K562 (cell line): ENCODE measurements at regions not wholly inside any gene's neighbourhood (a gene's known extent, or its start where the extent isn't known, plus 50 kb on each side); places are given as distances from the start of the nearest gene placed in this dataset.

Experiments
- ATAC-seq: fragments of 200-7000 bp; cut with Tn5 transposase; 3 replicates; pipeline ENCODE4 v1.9.1; 2020; ENCODE audit warnings: moderate library complexity
- BruUV-seq: library from RNA; stranded (reverse); fragments of 400-500 nt; replicated peaks from 2 replicates; lab custom pipeline; 2021; lab: Mats Ljungman, UMichigan
- CTCF ChIA-PET: fragments of 300-600 bp; formaldehyde crosslinking; extraction: SDS; loops from one replicate; lab custom pipeline; 2021; ENCODE audit warnings: low intra/inter-chr PET ratio; lab: Yijun Ruan, JAX
- POLR2A ChIA-PET: fragments of 300-600, 350-650 bp; sonication (Branson Sonifier 250); formaldehyde crosslinking; extraction: SDS; loops from one replicate; lab custom pipeline; 2021; ENCODE audit warnings: antibody characterized with exemption, inconsistent platforms; lab: Yijun Ruan, JAX
- DNase-seq, 4 experiments: peaks; one replicate each; pipeline versions ENCODE4 v3.0.0 to v3.0.0-alpha.2; 2011 to 2018; ENCODE audit warnings: low spot score in 3 of 4, mixed read lengths in 3 of 4; ENCODE audit errors: extremely low read depth in 1 of 4
- FAIRE-seq: peaks from 2 replicates; lab custom pipeline; 2011; peaks lifted over from hg19 to GRCh38; lab: Jason Lieb, UNC
- H2AFZ ChIP-seq: 2 replicates; pipeline ENCODE4 v1.6.0; 2011; ENCODE audit warnings: low read depth, low read length, control low read depth, inconsistent platforms
- H3K27ac ChIP-seq: fragments of 200-600 bp; 3 replicates; pipeline ENCODE4 v1.8.0; 2011; ENCODE audit warnings: low read depth, mild to moderate bottlenecking, control low read depth, inconsistent platforms, low read length, moderate library complexity, mixed read lengths; ENCODE audit errors: extremely low read depth
- H3K27me3 ChIP-seq, 2 experiments: fragments of 300-600 bp in 1 of 2; 2 replicates in 1 of 2; 3 replicates in 1 of 2; pipeline versions ENCODE4 v1.6.0 to v1.8.0; 2011; ENCODE audit warnings: inconsistent platforms in 2 of 2, low read length in 2 of 2, mild to moderate bottlenecking in 1 of 2, mixed read lengths in 1 of 2, moderate library complexity in 1 of 2; ENCODE audit not compliant: control insufficient read depth in 2 of 2, insufficient read depth in 2 of 2
- H3K36me3 ChIP-seq: fragments of 300-600 bp; 3 replicates; pipeline ENCODE4 v1.8.0; 2011; ENCODE audit warnings: mild to moderate bottlenecking, low read length, inconsistent platforms; ENCODE audit not compliant: control insufficient read depth, insufficient read depth
- H3K4me1 ChIP-seq, 2 experiments: fragments of 200-600 bp in 1 of 2; replicated peaks in 1 of 2; 2 replicates in 1 of 2; 3 replicates in 1 of 2; pipeline versions ENCODE4 v1.5.1 to v1.8.0; 2011; ENCODE audit warnings: inconsistent platforms in 2 of 2, low read length in 2 of 2, mild to moderate bottlenecking in 1 of 2, mixed read lengths in 1 of 2, moderate library complexity in 1 of 2; ENCODE audit not compliant: control insufficient read depth in 2 of 2, insufficient read depth in 2 of 2
- H3K4me2 ChIP-seq: 2 replicates; pipeline ENCODE4 v1.6.1; 2011; ENCODE audit warnings: low read length, control low read depth, inconsistent platforms, mixed read lengths; ENCODE audit not compliant: insufficient read depth
- H3K4me3 ChIP-seq: fragments of 200-600 bp; sonication (generic), shearing (Covaris generic); 2 replicates; pipeline ENCODE4 v1.5.1; 2016; ENCODE audit warnings: control low read depth, inconsistent platforms
- H3K79me2 ChIP-seq: fragments of 200-600 bp; 3 replicates; pipeline ENCODE4 v1.8.0; 2011; ENCODE audit warnings: low read length, inconsistent platforms; ENCODE audit not compliant: control insufficient read depth, insufficient read depth
- H3K9ac ChIP-seq, 2 experiments: 2 replicates each; pipeline versions ENCODE4 v1.6.0 to v1.6.1; 2011; ENCODE audit warnings: low read depth in 2 of 2, low read length in 2 of 2, control low read depth in 1 of 2, inconsistent platforms in 1 of 2, mild to moderate bottlenecking in 1 of 2, mixed read lengths in 1 of 2; ENCODE audit not compliant: insufficient read depth in 1 of 2
- H3K9me1 ChIP-seq: one replicate; pipeline ENCODE4 v1.6.0; 2011; ENCODE audit warnings: inconsistent platforms, mild to moderate bottlenecking, low read length, moderate library complexity; ENCODE audit not compliant: control insufficient read depth, insufficient read depth
- H3K9me3 ChIP-seq: replicated peaks from 2 replicates; pipeline ENCODE4 v1.5.1; 2011; ENCODE audit warnings: low read depth, low read length, inconsistent platforms; ENCODE audit not compliant: control insufficient read depth, insufficient read depth
- H4K20me1 ChIP-seq: replicated peaks from 2 replicates; pipeline ENCODE4 v1.6.1; 2011; ENCODE audit warnings: low read length, inconsistent platforms, mixed read lengths; ENCODE audit not compliant: control insufficient read depth, insufficient read depth
- MEF2D ChIP-seq: conservative IDR thresholded peaks from 2 replicates; pipeline ENCODE4 v1.6.1; 2016; ENCODE audit warnings: low read depth, missing genetic modification characterization, missing compliant biosample characterization
- STAG1 ChIP-seq: sonication (generic); formaldehyde crosslinking; IDR thresholded peaks from 2 replicates; pipeline ENCODE4 v1.5.0; 2020; ENCODE audit warnings: missing genetic modification reagents, borderline replicate concordance
- ZKSCAN1 ChIP-seq: fragments of 150-350 bp; IDR thresholded peaks from 2 replicates; pipeline ENCODE4 v1.6.1; 2016; ENCODE audit warnings: low read depth, low read length
- WGBS: fragments of 100-300 bp; shearing (Covaris generic); methylation state at CpG from one replicate; pipeline ENCODE4 v1.1.6; 2016; ENCODE audit warnings: low coverage, mixed read lengths; ENCODE audit not compliant: insufficient coverage; ENCODE audit errors: missing lambda C conversion rate; 5-methylcytosine and 5-hydroxymethylcytosine counted together
- in situ Hi-C: fragments of 300-500 bp; cut with MboI; formaldehyde crosslinking; loops from 4 replicates; pipeline ENCODE4 v1.15.0; 2018; ENCODE audit warnings: inconsistent platforms, mixed read lengths
- intact Hi-C: fragments of 100-400 bp; cut with micrococcal nuclease; formaldehyde crosslinking; loops from 2 replicates; pipeline ENCODE4 v1.14.2; 2022
- TF ChIP-seq, protein P1 (sequence below): fragments of 200-800 bp; sonication (Bioruptor generic); IDR thresholded peaks from 2 replicates; pipeline ENCODE4 v1.6.1; 2017; ENCODE audit warnings: missing genetic modification characterization, missing compliant biosample characterization
- TF ChIP-seq, protein P2 (sequence below), 2 experiments: fragments of 450-650 bp; IDR thresholded peaks; 2 replicates each; pipeline ENCODE4 v1.6.1; 2018; ENCODE audit warnings: mild to moderate bottlenecking in 2 of 2, low read depth in 1 of 2; ENCODE audit not compliant: partially characterized antibody in 2 of 2
- TF ChIP-seq, protein P3 (sequence below), 2 experiments: IDR thresholded peaks; 2 replicates each; pipeline ENCODE4 v1.6.1; 2011; ENCODE audit warnings: borderline replicate concordance in 1 of 2, control low read depth in 1 of 2, low read depth in 1 of 2, low read length in 1 of 2, mild to moderate bottlenecking in 1 of 2, mixed read lengths in 1 of 2, moderate library complexity in 1 of 2; ENCODE audit not compliant: insufficient read depth in 1 of 2, insufficient read length in 1 of 2, poor library complexity in 1 of 2, severe bottlenecking in 1 of 2; ENCODE audit errors: extremely low read depth in 1 of 2
- TF ChIP-seq, protein P4 (sequence below): fragments of 250-450 bp; sonication (Bioruptor Pico); IDR thresholded peaks from 2 replicates; pipeline ENCODE4 v1.5.0; 2020; ENCODE audit warnings: mild to moderate bottlenecking
- TF ChIP-seq, protein P5 (sequence below): fragments of 250-450 bp; sonication (Bioruptor Pico); IDR thresholded peaks from 2 replicates; pipeline ENCODE4 v1.5.0; 2021; ENCODE audit warnings: mild to moderate bottlenecking, moderate library complexity

- intact Hi-C loops = no loop called here
- Histone ChIP-seq H3K79me2 (no peaks in the 10 kb centered on the region), H3K9ac (no peak overlapping the region), H3K4me1 (no peaks in the 10 kb centered on the region), H3K9me1 (no peaks in the 10 kb centered on the region), H3K27ac (no peak overlapping the region)
- BruUV-seq = no TSS peak
- WGBS = 2% methylated on average over 4 of the region's 4 CpGs
- POLR2A ChIA-PET = no interaction called here
- FAIRE-seq = no peak
- TF ChIP-seq MEF2D (no peak), ZKSCAN1 (no peak), STAG1 (no peak)
- TF ChIP-seq, protein P1, sequence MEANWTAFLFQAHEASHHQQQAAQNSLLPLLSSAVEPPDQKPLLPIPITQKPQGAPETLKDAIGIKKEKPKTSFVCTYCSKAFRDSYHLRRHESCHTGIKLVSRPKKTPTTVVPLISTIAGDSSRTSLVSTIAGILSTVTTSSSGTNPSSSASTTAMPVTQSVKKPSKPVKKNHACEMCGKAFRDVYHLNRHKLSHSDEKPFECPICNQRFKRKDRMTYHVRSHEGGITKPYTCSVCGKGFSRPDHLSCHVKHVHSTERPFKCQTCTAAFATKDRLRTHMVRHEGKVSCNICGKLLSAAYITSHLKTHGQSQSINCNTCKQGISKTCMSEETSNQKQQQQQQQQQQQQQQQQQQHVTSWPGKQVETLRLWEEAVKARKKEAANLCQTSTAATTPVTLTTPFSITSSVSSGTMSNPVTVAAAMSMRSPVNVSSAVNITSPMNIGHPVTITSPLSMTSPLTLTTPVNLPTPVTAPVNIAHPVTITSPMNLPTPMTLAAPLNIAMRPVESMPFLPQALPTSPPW (CRISPR knock-in tag) = no peak
- TF ChIP-seq, protein P2, sequence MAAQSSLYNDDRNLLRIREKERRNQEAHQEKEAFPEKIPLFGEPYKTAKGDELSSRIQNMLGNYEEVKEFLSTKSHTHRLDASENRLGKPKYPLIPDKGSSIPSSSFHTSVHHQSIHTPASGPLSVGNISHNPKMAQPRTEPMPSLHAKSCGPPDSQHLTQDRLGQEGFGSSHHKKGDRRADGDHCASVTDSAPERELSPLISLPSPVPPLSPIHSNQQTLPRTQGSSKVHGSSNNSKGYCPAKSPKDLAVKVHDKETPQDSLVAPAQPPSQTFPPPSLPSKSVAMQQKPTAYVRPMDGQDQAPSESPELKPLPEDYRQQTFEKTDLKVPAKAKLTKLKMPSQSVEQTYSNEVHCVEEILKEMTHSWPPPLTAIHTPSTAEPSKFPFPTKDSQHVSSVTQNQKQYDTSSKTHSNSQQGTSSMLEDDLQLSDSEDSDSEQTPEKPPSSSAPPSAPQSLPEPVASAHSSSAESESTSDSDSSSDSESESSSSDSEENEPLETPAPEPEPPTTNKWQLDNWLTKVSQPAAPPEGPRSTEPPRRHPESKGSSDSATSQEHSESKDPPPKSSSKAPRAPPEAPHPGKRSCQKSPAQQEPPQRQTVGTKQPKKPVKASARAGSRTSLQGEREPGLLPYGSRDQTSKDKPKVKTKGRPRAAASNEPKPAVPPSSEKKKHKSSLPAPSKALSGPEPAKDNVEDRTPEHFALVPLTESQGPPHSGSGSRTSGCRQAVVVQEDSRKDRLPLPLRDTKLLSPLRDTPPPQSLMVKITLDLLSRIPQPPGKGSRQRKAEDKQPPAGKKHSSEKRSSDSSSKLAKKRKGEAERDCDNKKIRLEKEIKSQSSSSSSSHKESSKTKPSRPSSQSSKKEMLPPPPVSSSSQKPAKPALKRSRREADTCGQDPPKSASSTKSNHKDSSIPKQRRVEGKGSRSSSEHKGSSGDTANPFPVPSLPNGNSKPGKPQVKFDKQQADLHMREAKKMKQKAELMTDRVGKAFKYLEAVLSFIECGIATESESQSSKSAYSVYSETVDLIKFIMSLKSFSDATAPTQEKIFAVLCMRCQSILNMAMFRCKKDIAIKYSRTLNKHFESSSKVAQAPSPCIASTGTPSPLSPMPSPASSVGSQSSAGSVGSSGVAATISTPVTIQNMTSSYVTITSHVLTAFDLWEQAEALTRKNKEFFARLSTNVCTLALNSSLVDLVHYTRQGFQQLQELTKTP (IDR thresholded peaks at IDR 0.05; ENCODE audit: low read depth in 1 of 2, partially characterized antibody in 2 of 2) = no peak
- TF ChIP-seq, protein P3, sequence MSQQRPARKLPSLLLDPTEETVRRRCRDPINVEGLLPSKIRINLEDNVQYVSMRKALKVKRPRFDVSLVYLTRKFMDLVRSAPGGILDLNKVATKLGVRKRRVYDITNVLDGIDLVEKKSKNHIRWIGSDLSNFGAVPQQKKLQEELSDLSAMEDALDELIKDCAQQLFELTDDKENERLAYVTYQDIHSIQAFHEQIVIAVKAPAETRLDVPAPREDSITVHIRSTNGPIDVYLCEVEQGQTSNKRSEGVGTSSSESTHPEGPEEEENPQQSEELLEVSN (IDR thresholded peaks at IDR 0.05; ENCODE audit: borderline replicate concordance in 1 of 2, extremely low read depth in 1 of 2, insufficient read depth in 1 of 2, insufficient read length in 1 of 2, low read depth in 1 of 2, low read length in 1 of 2, poor library complexity in 1 of 2, severe bottlenecking in 1 of 2) = no peak
- TF ChIP-seq, protein P4, sequence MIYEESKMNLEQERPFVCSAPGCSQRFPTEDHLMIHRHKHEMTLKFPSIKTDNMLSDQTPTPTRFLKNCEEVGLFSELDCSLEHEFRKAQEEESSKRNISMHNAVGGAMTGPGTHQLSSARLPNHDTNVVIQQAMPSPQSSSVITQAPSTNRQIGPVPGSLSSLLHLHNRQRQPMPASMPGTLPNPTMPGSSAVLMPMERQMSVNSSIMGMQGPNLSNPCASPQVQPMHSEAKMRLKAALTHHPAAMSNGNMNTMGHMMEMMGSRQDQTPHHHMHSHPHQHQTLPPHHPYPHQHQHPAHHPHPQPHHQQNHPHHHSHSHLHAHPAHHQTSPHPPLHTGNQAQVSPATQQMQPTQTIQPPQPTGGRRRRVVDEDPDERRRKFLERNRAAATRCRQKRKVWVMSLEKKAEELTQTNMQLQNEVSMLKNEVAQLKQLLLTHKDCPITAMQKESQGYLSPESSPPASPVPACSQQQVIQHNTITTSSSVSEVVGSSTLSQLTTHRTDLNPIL (CRISPR knock-in tag) = no peak
- TF ChIP-seq, protein P5, sequence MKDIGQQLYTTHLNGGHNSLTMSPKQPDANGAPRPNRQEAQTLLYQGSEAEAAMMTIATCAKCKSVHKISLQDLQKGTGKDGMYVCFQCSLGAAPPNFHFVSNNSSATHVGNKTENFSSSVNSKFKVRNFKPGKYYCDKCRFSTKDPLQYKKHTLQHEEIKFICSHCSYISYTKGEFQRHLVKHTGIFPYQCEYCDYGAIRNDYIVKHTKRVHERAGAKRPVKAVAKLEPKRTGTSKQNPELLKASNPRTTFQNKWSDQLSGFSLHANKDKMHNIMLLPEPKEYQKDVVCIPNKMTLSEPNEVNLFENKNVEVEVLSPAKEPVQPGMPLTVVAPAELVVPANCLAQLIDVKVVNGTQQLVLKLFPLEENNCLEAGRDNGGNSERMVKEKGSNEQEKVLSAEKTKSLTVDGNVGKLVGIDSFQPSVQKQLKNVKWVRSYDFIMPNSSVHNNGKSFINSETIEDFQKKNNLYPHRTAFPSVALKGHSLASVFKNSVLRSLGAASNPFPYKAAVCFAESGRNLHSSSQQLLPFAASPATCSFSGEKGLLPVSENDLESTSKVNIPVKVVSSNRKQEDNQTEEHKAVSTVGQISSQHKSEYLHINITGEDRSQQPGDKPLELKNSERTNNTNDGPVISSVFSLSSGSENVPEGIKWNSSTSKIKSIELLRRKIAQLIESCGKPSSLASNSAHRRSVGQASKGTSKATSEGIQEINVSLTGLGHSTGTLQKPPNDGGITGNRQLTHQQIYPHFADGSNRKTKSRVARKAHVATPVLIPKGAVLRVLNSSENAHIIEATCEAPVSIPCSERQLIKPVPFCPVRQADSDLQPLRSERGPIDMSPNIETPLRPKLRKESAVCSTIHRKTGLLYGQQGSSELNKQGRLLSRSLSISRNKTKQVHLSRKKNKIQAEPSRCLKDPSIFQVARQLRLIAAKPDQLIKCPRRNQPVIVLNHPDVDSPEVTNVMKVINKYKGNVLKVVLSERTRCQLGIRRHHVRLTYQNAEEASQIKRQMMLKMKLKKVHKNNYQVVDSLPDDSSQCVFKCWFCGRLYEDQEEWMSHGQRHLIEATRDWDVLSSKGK (CRISPR knock-in tag) = no peak
- TF ChIP-seq, all 486 proteins: peak for 0
- H2AFZ ChIP-seq = no peak overlapping the region
- H3K36me3 ChIP-seq = no peaks in the 10 kb centered on the region
- CTCF ChIA-PET = no interaction called here
- H3K9me3 ChIP-seq = no peaks in the 10 kb centered on the region
- in situ Hi-C loops = no loop called here
- H3K4me3 ChIP-seq = no peak overlapping the region
- no peaks in the 10 kb centered on the region for H3K27me3 ChIP-seq
- no peak for ATAC-seq
- no peaks in the 10 kb centered on the region for H4K20me1 ChIP-seq
- no peak for DNase-seq
- H3K4me2 ChIP-seq = no peak overlapping the region
These were observed 171.7 kb upstream of the SEMA3E start for GRCh38 chr7:83820641-83821040.
